ENCODE measurements at regions not wholly inside any gene's neighbourhood (a gene's known extent, or its start where the extent isn't known, plus 50 kb on each side); places are given as distances from the start of the nearest gene placed in this dataset.

DNA sequence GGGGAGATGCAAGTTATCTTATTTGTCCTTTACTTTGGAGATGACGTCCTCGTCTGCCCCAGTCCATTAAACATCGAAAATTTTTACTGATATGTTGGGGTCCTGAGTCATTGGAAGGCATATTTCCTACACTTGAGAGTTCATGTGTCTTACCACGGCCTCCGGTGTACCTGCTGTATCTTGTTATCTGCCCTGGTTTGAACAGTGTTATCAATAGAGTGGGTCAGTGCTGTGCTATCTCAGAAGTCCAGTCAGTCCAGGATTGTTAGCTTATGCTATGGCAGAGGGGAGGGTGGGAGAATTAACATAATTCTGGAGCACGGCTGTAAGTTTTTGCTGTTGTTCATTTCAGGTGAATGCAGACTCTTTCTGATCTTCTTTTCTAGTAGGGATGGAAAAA, 102.3 kb downstream of the ADCYAP1 start:
- H3K4me1 Mint-ChIP-seq = no peaks in the 10 kb centered on the region; the same call in 1 of the 2 replicates
- ChIA-PET POLR2A (no interaction called here), CTCF (interaction anchor here (1.8 kb wide), 1 partner anchor 45 kb away, joined by 5 read pairs; no protein-coding TSS in a partner anchor)
- H3K9me3 Mint-ChIP-seq = peaks cover 21% of the 10 kb centered on the region
- no peak overlapping the region for H3K27ac Mint-ChIP-seq
- H3K27me3 Mint-ChIP-seq (ENCODE audit: low read depth) = no peaks in the 10 kb centered on the region
- peaks cover 15% of the 10 kb centered on the region for H3K36me3 Mint-ChIP-seq
- no peak for TF ChIP-seq NFE2L1 (CRISPR knock-in tag; IDR thresholded peaks at IDR 0.05)
- no peak for TF ChIP-seq HMGXB4 (CRISPR knock-in tag; IDR thresholded peaks at IDR 0.05)
- TF ChIP-seq ZNF232 (CRISPR knock-in tag; IDR thresholded peaks at IDR 0.05) = no peak
- TF ChIP-seq SOX15 (CRISPR knock-in tag; IDR thresholded peaks at IDR 0.05) = no peak
- TF ChIP-seq, protein P1, sequence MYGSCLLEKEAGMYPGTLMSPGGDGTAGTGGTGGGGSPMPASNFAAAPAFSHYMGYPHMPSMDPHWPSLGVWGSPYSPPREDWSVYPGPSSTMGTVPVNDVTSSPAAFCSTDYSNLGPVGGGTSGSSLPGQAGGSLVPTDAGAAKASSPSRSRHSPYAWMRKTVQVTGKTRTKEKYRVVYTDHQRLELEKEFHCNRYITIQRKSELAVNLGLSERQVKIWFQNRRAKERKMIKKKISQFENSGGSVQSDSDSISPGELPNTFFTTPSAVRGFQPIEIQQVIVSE (CRISPR knock-in tag; IDR thresholded peaks at IDR 0.05; ENCODE audit: borderline replicate concordance) = no peak
- ATAC-seq = no peak
- DNase-seq (ENCODE audit: low spot score) = no peak
- H3K4me3 Mint-ChIP-seq = no peak overlapping the region

- POLR2A ChIA-PET = no interaction called here
- Mint-ChIP-seq H3K27me3 (ENCODE audit: low read depth) (no peaks in the 10 kb centered on the region), H3K4me1 (peaks cover 34% of the 10 kb centered on the region), H3K9me3 (no peaks in the 10 kb centered on the region), H3K4me3 (no peak overlapping the region), H3K27ac (no peak overlapping the region), H3K36me3 (no peaks in the 10 kb centered on the region)
- CTCF ChIA-PET = interaction anchor here (0.6 kb wide), 1 partner anchor 50 kb away, joined by 3 read pairs; no protein-coding TSS in a partner anchor
- DNase-seq (ENCODE audit: low spot score) (no peak), ATAC-seq (no peak)
- TF ChIP-seq USF1 (CRISPR knock-in tag; IDR thresholded peaks at IDR 0.05) (no peak), SMAD4 (CRISPR knock-in tag; IDR thresholded peaks at IDR 0.05) (no peak), GABPB1 (CRISPR knock-in tag; IDR thresholded peaks at IDR 0.05) (no peak), TEAD1 (CRISPR knock-in tag; IDR thresholded peaks at IDR 0.05) (no peak), IRF2 (CRISPR knock-in tag; IDR thresholded peaks at IDR 0.05; ENCODE audit: borderline replicate concordance, low read depth) (no peak)
Measured at GRCh38 chr18:1011349-1011748, 106.7 kb downstream of the ADCYAP1 start.

- ChIA-PET POLR2A (no interaction called here), CTCF (interaction anchor here (2.3 kb wide), 1 partner anchor 51 kb away, joined by 8 read pairs; no protein-coding TSS in a partner anchor)
- Mint-ChIP-seq H3K36me3 (no peaks in the 10 kb centered on the region), H3K27me3 (ENCODE audit: low read depth) (peaks cover 11% of the 10 kb centered on the region), H3K9me3 (no peaks in the 10 kb centered on the region), H3K27ac (no peak overlapping the region), H3K4me3 (no peak overlapping the region), H3K4me1 (peaks cover 47% of the 10 kb centered on the region)
- TF ChIP-seq ERG (CRISPR knock-in tag; IDR thresholded peaks at IDR 0.05) (no peak), NR2C2 (CRISPR knock-in tag; IDR thresholded peaks at IDR 0.05) (no peak), ZNF425 (CRISPR knock-in tag; conservative IDR thresholded peaks at IDR 0.05) (no peak), USF1 (CRISPR knock-in tag; IDR thresholded peaks at IDR 0.05) (no peak), RELA (CRISPR knock-in tag; IDR thresholded peaks at IDR 0.05; ENCODE audit: borderline replicate concordance) (no peak), ZNF512 (CRISPR knock-in tag; IDR thresholded peaks at IDR 0.05; ENCODE audit: borderline replicate concordance) (no peak), ZNF138 (CRISPR knock-in tag; conservative IDR thresholded peaks at IDR 0.05) (no peak), E2F5 (CRISPR knock-in tag; IDR thresholded peaks at IDR 0.05) (no peak)
- DNase-seq (ENCODE audit: low spot score) = no peak
- no peak for ATAC-seq
Measured at GRCh38 chr18:1012775-1013174, 108.1 kb downstream of the ADCYAP1 start.

Measured in WTC11 (cell line).